OCI-LY3 (cell line): ENCODE measurements at regions not wholly inside any gene's neighbourhood (a gene's known extent, or its start where the extent isn't known, plus 50 kb on each side); places are given as distances from the start of the nearest gene placed in this dataset.

Source experiments
- CTCF ChIP-seq: fragments of 200-600, 300-600 bp; sonication (generic); IDR thresholded peaks from 2 replicates; pipeline ENCODE4 v1.5.1; 2014; ENCODE audit warnings: antibody characterized with exemption, low read length, low read depth
- EZH2phosphoT487 ChIP-seq: fragments of 200-600 bp; shearing (Covaris generic); IDR thresholded peaks from 2 replicates; pipeline ENCODE4 v1.6.1; 2018; ENCODE audit warnings: antibody characterized with exemption, mixed run types, low read depth

- TF ChIP-seq CTCF (no peak), EZH2phosphoT487 (no peak)
These were observed 435.1 kb downstream of the FOXO1 start for GRCh38 chr13:40231311-40231710.
